Hematopoietic multipotent progenitor cell treated with erythropoietin and hydrocortisone succinate and interleukin-3 and kit ligand, for 15 days (in vitro differentiated cells): ENCODE measurements at regions not wholly inside any gene's neighbourhood (a gene's known extent, or its start where the extent isn't known, plus 50 kb on each side); places are given as distances from the start of the nearest gene placed in this dataset.

Source experiments
- DNase-seq: peaks from one replicate; pipeline ENCODE4 v3.0.0-alpha.2; 2015; ENCODE audit warnings: low spot score

DNA sequence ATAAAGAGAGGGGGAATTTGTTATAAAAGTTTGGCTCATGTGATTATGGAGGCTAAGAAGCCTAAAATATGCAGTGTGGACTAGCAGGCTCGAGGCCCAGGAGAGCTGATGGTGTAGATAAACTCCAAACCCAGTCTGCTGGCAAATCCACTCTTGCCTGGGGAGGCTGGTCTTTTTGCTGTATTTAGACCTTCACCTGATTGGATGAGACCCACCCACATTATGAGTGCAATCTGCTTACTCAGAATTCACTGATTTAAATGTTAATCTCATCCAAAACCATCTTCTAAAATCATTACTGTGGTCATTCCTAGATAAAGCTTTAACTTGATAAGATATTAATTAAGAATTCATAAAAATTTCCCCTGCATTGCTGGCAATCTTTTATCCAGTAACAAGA, 473.2 kb downstream of the TMA16 start:
- DNase-seq, result no peak

GRCh38 chr4:163969291-163969690, 474.8 kb downstream of the TMA16 start:
- no peak for DNase-seq

DNA sequence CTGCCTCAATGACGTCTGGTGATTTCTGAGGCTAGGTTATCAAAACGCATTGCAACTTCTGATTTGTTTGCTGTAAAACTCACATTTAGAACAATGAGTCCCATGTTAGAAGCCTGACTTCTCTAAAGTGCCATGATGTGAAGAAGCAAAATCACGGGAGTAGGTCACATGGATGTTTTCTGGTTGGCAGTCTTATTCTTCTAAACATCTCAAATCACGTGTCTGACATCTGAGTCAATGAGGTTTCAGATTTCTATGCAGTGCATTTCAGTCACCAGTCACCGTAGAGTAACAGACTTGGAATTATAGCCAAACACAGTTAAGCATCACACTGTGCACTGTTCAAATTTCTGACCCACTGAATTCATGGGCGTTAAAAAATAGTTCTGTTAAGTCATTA, 482.1 kb downstream of the TMA16 start:
- no peak for DNase-seq

DNA sequence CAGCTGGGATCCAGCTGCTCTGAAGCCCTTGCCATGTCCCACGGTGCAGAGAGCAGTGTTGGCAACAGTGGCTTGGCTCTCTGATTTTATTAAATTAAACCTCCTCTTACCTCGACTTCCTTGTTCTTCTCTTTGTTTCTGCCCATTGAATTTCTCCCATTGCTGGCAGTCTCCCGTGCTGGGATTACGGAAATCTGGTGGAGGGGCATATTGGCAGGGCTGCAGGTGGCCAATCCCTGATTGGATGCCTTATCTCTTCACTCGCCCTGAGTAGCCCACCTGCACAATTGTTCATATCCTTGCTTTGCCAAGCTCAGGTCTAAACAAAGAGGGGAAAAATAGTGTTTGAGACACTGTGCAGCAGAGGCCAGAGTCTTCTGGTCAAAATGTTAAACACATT, 493.9 kb downstream of the TMA16 start:
- no peak for DNase-seq

GRCh38 chr4:163988865-163989264, 494.4 kb downstream of the TMA16 start:
- no peak for DNase-seq

GRCh38 chr4:163991298-163991865, 496.9 kb downstream of the TMA16 start:
- DNase-seq, result no peak

DNA sequence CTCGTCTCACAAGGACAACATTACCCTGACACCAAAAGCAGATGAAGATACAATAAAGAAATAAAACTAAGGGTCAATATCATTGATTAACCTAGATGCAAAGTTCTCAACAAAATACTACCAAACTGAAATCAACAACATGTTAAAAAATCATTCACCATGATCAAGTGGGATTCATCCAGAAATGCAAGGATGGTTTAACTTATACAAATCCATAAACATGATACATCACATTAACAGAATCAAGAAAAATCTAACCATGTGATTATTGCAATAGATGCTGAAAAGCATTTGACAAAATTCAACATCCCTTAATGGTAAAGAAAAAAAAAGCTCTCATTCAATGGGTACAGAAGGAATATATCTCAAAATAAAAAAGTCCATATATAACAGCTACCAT, 514.9 kb downstream of the TMA16 start:
- DNase-seq, result no peak

DNA sequence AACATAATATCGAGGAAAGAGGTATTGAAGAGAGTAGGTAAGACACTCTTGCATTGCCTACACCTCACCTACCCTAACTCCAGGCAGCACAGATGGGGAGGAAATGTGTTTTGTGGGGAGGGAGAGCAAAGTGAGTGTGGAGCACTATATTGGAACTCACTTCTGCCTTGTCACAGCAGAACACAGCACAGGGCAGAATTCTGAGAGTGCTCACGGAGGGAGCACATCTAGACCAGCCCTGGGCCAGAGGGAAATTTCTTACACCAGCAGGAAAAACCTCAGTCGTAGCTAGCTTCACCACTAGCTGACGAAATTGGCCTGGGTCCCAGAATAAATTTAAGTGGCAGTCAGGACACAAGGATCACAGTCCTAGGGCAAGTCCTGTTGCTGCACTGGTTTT, 517.3 kb downstream of the TMA16 start:
- DNase-seq, result no peak

DNA sequence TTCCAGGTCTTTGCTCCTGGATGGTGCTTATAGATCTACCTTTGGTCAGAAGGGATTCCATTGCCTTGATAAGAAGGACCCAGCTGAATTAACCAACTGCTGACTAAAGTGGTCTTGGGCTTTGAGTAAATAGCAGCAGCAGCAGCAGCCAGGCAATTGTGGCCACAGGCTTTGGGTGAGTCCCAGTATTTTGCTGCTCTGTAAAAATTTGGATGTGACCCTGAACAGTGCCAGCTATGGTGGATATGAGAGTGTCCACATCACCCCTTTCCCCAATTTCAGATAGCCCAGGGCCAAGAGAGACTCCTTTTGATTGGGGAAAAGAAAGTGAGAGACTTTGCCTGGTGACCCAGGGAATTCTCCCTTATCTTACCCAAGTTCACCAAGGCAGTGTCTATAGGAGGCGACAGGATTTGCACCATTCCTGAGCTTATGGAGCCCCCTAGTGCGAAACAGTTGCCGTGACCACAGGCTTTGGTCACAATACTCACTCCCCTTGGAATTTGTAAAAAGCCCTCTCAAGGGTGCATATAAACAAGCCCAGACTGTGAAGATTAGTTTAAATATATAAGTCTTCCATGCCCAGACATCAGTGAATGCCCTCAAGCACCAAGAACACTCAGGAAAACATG, 518.0 kb downstream of the TMA16 start:
- DNase-seq, result no peak

DNA sequence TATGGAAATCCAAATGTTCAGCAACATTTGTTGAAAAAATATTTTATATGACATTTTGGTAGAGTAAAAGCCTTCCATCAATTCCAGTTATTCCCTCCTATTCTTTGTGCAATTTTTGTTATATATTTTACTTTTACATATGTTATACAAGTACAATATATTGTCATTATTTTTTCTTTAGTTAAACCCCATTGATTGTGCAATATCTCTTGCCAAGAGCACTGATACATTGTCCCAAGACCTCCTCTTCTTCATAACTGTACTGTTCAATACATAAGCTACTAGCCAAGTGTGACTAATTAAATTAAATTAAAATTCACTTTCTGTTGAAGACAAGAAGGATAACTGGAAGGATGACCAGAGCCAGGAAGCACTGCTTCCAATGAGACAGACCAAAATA, 527.5 kb downstream of the TMA16 start:
- no peak for DNase-seq

DNA sequence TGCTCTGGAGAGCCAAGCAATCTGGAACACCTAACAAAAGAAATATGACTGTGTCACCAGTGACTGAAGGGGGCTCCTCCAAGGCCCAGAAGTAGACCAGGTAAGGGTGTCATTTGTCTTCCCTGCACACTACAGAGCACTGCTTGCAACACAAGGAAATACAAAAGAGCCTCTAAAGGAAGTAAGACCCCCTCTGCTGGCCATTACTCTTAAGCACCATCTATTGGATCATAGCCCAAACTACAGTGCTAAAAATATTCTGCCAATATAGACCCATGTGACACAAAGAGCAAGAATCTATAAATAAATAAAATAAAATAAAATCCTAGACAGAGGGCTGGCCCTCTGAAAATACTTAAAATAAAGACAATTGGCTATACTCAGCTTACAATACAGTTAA, 528.7 kb downstream of the TMA16 start:
- no peak for DNase-seq

DNA sequence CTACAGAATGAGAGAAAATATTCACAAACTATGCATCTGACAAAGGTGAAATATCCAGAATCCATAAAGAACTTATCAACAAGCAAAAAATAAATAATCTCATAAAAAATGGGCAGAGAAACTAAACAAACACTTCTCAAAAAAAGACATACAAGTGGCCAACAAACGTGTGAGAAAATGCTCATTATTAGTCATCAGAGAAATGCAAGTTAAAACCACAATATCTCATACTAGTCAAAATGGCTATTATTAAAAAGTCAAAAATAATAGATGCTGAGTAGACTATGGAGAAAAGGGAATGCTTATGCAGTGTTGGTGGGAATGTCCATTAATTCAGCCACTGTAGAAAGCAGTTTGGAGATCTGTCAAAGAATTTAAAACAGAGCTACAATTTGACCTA, 533.3 kb downstream of the TMA16 start:
- no peak for DNase-seq

DNA sequence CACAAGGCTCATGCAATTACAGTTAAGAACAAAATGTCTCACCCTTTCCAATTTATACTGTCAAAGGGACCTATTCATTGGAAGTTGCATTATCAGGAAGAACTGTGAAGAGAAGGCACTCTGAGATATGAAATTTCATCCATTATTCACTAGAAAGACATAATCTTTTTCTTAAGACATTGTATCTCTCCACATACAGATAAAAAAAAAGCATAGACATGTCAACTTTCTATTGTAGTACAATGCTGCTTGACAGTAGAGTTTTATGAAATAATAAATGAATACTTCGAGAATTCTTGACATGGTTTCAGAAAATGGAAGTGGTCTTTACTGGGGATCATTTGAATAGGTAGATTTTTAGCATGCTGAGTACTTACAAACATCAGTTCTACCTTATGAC, 545.0 kb downstream of the TMA16 start:
- DNase-seq, result no peak

DNA sequence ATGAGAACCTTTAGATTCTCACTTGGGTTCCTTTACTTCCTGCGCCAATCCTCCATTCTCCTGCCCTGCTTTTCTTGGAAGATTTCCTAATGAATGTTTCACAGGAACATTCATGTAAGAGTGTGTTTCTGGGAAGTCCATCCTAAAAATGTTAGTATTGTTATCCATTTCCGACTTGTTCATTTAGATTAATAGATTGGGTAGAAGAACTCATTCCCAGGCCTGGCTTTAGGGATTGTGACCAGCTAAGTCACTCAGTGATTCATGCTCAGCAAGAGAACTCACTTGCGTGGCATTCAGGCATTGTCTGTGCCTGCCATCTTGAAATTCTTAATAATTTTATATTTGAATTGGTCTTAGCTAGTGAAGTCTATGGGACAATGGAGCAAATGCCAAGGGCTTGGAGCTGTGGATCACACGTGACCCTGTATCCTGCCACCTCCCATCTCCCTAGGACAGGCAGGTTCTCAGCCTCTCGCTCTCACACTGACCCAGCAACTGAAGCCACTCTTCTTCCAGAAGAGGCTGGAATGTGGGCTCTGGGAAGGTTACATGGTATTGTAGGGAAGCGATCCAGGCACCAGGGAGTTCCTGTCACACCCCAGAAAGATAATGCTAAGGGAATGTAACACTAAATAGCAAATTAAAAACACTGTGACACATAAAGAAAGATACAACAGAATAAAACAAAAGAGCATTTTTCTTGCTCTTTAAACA, 562.1 kb downstream of the TMA16 start:
- no peak for DNase-seq

GRCh38 chr4:164058776-164059445, 564.4 kb downstream of the TMA16 start:
- no peak for DNase-seq

DNA sequence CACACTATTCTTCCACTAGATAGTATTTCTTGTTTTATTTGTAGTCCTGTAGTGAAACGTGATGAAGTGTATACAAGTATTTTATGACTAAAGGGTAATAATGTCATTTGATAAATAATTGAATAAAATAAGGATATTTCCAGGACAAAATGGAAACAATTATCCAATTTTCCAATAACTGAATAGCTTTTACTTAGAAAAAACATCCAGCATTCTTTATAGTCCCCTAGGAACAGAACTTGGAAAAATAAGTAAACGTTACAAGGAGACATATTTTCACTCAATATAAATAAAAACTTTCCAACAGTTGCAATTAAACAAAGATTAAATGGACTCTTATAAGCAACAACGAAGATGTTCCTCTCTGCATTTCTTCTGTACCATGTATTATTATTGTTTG, 566.0 kb downstream of the TMA16 start:
- DNase-seq, result no peak

- DNase-seq, result no peak
These were observed 573.9 kb downstream of the TMA16 start for GRCh38 chr4:164068392-164068791.

DNA sequence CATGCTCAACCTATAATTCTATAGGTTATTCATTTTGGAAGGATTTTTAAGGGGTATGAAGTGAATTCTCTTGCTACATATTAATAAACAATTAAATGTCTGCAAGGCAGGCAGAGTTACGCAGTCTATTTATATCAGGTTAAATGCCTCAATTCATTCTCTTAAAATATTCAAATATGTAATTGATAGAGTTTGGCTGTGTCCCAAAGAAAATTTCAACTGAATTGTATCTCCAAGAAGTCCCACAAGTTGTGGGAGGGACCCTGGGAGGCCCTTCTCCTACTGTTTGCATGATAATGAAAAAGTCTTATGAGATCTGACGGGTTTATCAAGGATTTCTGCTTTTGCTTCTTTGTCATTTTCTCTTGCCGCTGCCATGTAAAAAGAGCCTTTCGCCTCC, 576.1 kb downstream of the TMA16 start:
- DNase-seq, result no peak

DNA sequence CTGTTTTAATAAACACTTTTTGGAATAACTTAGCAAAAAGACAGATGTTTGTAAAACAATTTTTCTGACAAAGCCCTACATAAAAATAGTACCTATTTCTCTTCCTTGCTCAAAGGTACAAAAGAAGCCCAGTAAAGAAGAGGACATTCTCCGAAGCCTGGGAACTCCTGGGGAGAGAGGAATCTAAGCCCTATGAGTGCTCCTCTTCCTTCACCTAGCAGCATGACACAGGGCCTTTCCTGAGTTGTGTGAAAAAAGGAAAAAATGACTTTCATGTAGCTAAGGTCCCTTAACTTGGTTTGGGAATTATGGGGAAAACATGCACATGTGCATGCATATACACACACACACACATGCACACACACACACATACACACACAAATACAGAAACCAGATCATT, 586.9 kb downstream of the TMA16 start:
- DNase-seq, result no peak

DNA sequence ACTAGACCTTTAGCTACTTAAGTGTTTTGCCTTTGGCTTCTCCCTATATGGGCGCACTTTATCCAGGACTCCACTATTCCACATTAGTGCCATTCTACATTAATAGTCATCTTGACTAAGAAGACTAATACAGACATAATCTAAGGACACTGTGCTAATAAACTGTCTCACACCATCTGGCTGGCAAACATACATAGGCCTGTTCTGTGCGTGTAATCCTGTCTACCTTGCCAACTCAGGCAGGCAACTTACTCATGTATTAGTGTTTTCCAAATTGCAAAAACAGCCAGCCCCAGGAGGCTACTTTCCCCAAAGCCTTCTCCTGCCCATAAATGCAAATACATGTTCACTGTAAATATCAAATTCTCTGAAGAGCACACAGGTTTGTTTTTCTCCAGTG, 587.3 kb downstream of the TMA16 start:
- no peak for DNase-seq

DNA sequence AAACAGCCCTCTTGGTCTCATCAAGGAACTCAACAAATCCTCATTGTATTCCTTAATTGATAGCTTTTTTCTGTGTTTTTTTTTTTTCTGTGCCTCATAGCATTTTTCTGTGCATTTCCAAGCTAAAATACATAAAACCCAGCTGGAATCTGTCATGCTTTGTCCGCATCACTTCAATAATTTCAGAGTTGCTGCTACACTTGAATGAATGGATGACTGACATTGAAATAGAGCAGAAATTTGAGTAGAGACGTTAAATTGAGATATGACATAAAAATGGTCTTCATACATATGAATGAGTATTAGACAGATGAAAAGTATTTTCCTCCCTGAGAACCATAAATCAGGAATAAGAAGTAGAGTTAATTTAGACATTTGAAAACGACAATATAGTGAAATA, 593.2 kb downstream of the TMA16 start:
- DNase-seq, result no peak

DNA sequence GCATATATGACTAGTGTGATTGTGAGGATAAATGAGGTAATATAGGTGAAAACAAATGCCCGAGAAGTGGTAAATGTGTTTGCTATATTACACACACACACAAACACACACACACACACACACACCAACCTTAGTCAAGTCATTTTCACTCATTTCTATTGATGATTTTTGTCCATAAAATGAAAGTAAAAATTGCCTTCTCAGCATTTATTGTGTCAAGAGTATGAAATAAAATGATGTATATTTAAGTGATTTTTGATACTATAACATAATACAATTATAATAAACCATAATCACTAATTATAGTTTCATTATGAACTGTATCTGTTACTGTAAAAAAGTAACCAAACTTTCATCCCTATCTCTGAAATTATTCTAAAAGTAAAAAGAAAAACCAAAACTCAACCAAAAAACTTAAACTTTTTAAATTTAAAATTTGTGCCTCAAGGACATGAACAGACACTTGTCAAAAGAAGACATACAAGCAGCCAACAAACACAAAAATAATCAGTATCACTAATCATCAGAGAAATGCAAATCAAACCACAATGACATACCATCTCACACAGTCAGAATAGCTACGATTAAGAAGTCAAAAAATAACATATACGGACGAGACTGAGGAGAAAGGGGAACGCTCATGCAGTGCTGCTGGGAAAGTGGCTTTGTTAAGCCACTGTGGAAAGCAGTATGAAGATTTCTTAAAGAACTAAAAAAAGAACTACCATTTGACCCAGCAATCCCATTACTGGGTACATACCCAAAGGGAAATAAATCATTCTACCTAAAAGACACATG, 601.0 kb downstream of the TMA16 start:
- no peak for DNase-seq
